Femur (tissue), 1 donor: ENCODE measurements at regions not wholly inside any gene's neighbourhood (a gene's known extent, or its start where the extent isn't known, plus 50 kb on each side); places are given as distances from the start of the nearest gene placed in this dataset.

ENCODE experiments used
- DNase-seq: peaks from one replicate; pipeline ENCODE4 v3.0.0-alpha.2; 2017

GRCh38 chr13:83589814-83590213 lies 292.5 kb downstream of the SLITRK1 start:
- no peak for DNase-seq

GRCh38 chr13:83577183-83577582 lies 305.1 kb downstream of the SLITRK1 start:
- DNase-seq: no peak

DNA sequence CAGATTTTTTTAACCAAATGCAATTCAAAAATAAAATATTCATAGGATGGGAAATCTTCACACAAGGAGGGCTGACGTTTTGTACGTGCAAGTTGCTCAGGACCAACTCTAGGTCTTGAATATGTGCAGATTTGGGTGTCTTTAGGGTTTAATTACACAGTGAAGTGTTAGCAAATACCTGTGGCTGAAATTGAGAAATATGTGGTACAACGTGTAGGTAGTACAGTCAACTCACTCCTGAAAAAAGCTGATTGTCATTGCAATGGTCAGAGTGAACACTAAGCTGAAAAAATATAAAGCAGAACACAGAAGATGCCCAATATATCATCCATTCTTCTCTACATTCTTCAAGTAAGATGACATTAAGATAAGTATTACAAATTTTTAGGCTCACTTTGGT lies 314.3 kb downstream of the SLITRK1 start:
- no peak for DNase-seq

- DNase-seq: no peak
Observed at GRCh38 chr13:83563499-83563898, 318.8 kb downstream of the SLITRK1 start.

GRCh38 chr13:83557845-83558244 lies 324.4 kb downstream of the SLITRK1 start:
- no peak for DNase-seq

- no peak for DNase-seq
Observed at GRCh38 chr13:83549671-83550070, 332.6 kb downstream of the SLITRK1 start.

DNA sequence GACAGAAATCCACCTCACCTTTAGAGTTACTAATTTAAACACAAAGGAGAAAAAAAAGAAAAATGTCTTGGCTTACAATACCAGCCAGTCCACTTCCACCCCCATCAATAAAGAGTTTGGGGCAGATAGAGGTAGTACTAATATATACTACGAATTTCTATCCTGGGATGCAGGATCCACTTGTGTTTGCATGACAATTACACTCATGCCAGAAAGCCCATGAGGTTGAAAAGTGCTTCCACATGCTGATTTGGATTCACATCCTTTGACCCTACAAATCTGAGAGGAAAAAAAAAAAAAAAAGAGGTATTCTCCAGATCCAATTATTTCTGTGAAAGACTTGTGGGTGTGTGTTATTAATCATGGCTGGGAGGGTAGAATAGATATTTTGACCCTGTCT lies 335.2 kb downstream of the SLITRK1 start:
- DNase-seq: no peak

GRCh38 chr13:83546476-83546875 lies 335.8 kb downstream of the SLITRK1 start:
- DNase-seq: no peak

- DNase-seq: no peak
Observed at GRCh38 chr13:83538636-83539035, 343.6 kb downstream of the SLITRK1 start.

DNA sequence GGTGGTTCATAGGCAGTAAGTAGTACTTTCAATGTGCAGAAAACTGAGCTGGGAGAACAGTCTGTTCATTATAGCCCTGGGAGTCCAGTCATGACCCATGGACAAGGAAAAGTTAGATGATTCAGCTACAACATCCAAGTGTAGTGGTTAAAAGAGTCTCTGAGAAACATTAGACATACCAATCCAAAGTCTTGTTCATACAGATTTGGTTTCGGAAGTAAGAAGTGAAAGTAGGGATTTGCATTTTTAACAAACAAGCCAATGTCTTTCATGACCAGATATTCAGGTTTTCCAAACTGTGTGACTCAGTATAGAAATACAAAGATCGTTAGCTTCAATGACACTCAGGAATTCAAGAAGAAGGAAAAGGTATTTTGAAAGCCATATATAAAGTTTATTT lies 345.3 kb downstream of the SLITRK1 start:
- no peak for DNase-seq

DNA sequence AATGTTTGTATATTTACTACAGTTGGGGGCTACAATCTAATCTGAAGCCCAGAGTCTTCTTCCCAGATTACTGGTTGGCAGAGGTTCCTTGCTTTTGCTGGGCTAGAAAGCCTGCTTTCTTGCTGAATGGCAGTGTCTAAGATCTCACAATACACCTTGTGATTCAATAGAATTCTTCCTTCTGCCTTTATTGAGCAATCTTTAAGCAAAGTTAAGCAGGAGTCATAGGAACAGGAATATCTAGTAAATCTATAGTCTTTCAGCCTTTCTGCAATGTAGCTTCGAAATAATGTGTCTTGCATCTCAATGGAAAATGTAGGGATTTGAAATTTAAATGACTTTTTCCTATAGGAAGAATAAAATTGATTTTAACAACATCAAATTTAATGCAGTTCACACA lies 346.1 kb downstream of the SLITRK1 start:
- DNase-seq: no peak

DNA sequence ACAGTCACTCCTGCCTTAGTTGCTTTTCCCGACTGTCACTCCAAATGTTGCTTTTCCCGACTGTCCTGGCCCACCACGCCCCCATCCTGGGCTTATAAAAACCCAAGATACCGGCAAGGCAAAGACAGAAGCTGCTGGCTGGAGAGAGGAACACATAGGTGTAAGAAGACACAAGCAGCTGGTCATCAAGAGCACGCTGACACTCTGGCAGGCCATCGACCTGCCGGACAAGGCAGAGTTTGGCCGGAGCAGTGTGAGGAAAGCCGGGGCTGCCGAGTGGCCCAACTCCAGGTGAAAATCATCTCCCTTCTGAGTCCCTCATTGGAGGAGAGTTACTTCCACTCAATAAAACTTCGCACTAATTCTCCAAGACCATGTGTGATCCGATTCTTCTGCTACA lies 349.5 kb downstream of the SLITRK1 start:
- DNase-seq: no peak

- no peak for DNase-seq
Observed at GRCh38 chr13:83531022-83531421, 351.3 kb downstream of the SLITRK1 start.

GRCh38 chr13:83516781-83517180 lies 365.5 kb downstream of the SLITRK1 start:
- no peak for DNase-seq

DNA sequence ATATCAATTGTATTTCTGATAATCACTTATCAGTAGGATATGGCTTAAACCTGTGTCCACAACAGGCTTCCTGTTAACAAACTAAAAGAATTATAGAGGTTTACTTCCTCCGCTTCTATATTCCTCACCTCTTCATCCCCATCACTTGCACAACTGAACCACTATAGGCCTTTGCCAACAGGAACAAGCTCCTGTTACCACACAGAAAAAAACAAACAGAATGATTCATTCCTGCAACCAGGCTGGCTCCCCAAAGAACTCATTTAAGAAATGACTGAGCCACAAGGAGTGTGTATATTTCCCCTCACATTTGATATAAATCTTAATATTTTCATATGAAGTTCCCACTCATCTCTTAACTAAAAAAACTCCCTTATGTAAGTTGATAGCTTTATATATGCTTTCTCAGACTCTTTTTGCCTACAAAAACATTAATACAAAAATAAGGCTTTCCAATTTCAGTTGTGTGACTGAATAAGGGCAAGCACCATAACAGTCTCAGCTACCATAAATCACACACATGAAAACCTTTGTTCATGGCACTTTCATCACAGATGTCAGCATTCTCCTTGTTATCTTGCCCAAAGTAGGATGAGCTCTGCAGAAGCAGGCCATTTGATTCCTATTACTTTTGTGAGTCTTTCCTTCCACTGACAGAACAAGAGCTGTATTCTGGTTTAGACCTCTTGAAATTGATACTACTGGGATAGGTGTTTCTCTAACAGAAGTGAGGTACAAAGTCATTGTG lies 366.8 kb downstream of the SLITRK1 start:
- no peak for DNase-seq

- no peak for DNase-seq
Observed at GRCh38 chr13:83508771-83509301, 373.4 kb downstream of the SLITRK1 start.

DNA sequence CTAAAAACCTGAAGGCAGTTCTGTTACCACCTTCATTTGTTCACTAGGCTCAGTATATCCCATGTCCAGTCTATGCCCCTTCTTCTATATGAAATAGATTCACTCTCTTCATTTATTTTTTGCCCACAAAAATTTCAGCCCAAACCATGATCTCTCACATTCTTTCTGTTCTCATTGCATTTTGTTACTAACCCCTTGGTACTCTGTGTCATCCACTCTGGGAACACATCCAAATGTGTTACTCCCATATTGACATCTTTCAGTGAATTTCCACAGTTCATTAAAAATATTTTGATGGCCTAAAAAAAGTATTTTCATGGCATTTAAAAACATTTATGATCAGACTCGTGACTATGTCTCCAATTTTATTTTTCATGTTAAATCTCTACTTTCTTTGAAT lies 378.9 kb downstream of the SLITRK1 start:
- DNase-seq: no peak

DNA sequence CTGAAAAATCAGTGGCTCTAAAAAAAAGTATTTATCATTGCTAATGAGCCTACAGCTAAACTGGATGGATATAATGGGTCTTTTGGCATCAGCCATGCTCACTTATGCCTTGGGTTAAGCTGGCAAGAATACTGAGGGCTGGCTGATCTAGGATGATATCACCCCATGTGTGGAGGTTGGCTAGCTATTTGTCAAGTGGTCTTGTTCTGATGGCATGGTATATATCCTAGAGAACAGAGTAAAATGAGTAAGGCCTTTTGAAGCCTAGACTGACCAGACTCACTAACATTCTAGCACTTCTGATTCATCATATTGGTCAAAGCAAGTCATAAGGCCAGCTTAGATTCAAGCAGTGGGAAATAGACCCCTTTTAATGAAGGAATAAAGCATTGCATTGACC lies 383.0 kb downstream of the SLITRK1 start:
- no peak for DNase-seq

- DNase-seq: no peak
Observed at GRCh38 chr13:83498481-83499190, 383.6 kb downstream of the SLITRK1 start.

GRCh38 chr13:83498045-83498444 lies 384.2 kb downstream of the SLITRK1 start:
- DNase-seq: no peak

DNA sequence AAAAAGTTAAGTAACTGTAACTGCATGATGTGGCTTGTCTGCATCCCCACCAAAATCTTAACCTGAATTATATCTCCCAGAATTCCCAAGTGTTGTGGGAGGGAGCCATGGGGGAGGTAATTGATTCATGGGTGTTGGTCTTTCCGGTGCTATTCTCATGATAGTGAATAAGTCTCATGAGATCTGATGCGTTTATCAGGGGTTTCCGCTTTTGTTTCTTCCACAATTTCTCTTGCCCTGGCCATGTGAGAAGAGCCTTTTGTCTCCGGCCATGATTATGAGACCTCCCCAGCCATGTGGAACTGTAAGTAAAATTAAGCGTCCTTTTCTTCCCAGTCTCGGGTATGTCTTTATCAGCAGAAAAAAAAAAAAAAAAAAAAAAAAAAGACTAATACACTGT lies 385.8 kb downstream of the SLITRK1 start:
- no peak for DNase-seq

GRCh38 chr13:83485101-83485500 lies 397.2 kb downstream of the SLITRK1 start:
- no peak for DNase-seq

DNA sequence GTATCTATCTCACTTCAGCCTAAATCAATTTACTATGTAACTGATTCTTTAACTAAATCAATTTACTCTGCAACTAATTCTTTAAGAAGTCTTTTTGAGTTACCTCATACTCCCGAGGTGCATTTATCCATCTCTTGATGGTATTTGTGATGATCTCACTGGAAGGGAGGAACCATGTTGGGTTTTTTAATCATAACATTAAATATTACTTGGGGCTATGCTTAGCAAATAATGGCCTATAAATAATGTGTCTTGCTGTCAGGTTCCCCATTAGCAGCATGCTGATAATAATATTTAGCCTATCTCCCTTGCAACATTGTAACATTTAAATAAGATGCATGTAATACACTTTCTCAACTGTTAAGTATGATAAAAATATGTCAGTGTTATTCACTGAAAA lies 411.3 kb downstream of the SLITRK1 start:
- no peak for DNase-seq

DNA sequence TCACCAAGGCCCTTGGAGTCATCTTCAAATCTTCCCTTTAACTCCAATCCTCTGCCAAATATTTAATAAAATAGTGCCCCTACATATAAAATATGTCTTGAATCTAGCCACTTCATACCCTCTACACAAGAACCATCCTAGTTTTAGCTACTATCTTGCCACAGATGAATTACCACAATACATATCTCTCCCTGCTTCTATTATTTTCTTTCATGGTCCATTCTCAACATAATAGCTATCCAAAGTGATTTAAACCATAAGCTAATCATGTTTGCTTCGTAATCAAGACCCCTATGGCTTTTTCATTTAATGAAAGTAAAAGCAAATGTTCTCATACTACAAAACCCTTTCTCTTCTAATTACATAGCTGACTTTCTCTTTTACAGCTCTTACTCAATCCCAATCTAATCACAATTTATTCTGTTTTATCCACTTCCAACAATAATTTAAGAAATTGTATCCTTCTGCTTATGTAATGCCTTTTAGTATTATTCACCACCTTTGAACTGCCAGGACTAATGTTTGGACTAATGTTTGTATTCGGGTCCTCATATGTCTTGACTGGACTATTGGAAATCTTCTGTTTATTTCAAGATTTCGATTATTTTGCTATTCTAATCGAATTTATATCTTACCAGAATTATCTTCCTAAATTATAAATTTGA lies 412.0 kb downstream of the SLITRK1 start:
- DNase-seq: no peak
